NCI-H226 (cell line): ENCODE measurements at regions not wholly inside any gene's neighbourhood (a gene's known extent, or its start where the extent isn't known, plus 50 kb on each side); places are given as distances from the start of the nearest gene placed in this dataset.

ENCODE experiments used
- DNase-seq: peaks from one replicate; pipeline ENCODE4 v3.0.0-alpha.2; 2015

GRCh38 chr11:76276046-76276780, 69.9 kb upstream of the WNT11 start:
- DNase-seq = no peak

GRCh38 chr11:76275446-76275845, 69.1 kb upstream of the WNT11 start:
- no peak for DNase-seq

- no peak for DNase-seq
Observed at GRCh38 chr11:76271068-76271467, 64.8 kb upstream of the WNT11 start.

- DNase-seq = no peak
Observed at GRCh38 chr11:76270389-76270788, 64.1 kb upstream of the WNT11 start.

GRCh38 chr11:76269661-76270261, 63.5 kb upstream of the WNT11 start:
- no peak for DNase-seq

GRCh38 chr11:76269247-76269646, 62.9 kb upstream of the WNT11 start:
- no peak for DNase-seq

- no peak for DNase-seq
Observed at GRCh38 chr11:76268498-76268897, 62.2 kb upstream of the WNT11 start.

GRCh38 chr11:76267556-76267955, 61.3 kb upstream of the WNT11 start:
- no peak for DNase-seq

- peak; percentile 76 for DNase-seq
Observed at GRCh38 chr11:76266286-76267100, 60.2 kb upstream of the WNT11 start.

- DNase-seq = peak; percentile 3
Observed at GRCh38 chr11:76265771-76266241, 59.5 kb upstream of the WNT11 start.

GRCh38 chr11:76263657-76264056, 57.4 kb upstream of the WNT11 start:
- DNase-seq = no peak

- DNase-seq = no peak
Observed at GRCh38 chr11:76263166-76263565, 56.9 kb upstream of the WNT11 start.

- no peak for DNase-seq
Observed at GRCh38 chr11:76260296-76260925, 54.1 kb upstream of the WNT11 start.

GRCh38 chr11:76259299-76259908, 53.1 kb upstream of the WNT11 start:
- DNase-seq = no peak

- no peak for DNase-seq
Observed at GRCh38 chr11:76257074-76257719, 50.9 kb upstream of the WNT11 start.

- DNase-seq = no peak
Observed at GRCh38 chr11:76256448-76256847, 50.1 kb upstream of the WNT11 start.
